K562 (cell line): ENCODE measurements at regions not wholly inside any gene's neighbourhood (a gene's known extent, or its start where the extent isn't known, plus 50 kb on each side); places are given as distances from the start of the nearest gene placed in this dataset.

Experiments used
- ATAC-seq: fragments of 200-7000 bp; cut with Tn5 transposase; 3 replicates; pipeline ENCODE4 v1.9.1; 2020; ENCODE audit warnings: moderate library complexity
- BruUV-seq: library from RNA; stranded (reverse); fragments of 400-500 nt; replicated peaks from 2 replicates; lab custom pipeline; 2021; lab: Mats Ljungman, UMichigan
- CTCF ChIA-PET: fragments of 300-600 bp; formaldehyde crosslinking; extraction: SDS; loops from one replicate; lab custom pipeline; 2021; ENCODE audit warnings: low intra/inter-chr PET ratio; lab: Yijun Ruan, JAX
- POLR2A ChIA-PET: fragments of 300-600, 350-650 bp; sonication (Branson Sonifier 250); formaldehyde crosslinking; extraction: SDS; loops from one replicate; lab custom pipeline; 2021; ENCODE audit warnings: antibody characterized with exemption, inconsistent platforms; lab: Yijun Ruan, JAX
- DNase-seq, 4 experiments: peaks; one replicate each; pipeline versions ENCODE4 v3.0.0 to v3.0.0-alpha.2; 2011 to 2018; ENCODE audit warnings: low spot score in 3 of 4, mixed read lengths in 3 of 4; ENCODE audit errors: extremely low read depth in 1 of 4
- FAIRE-seq: peaks from 2 replicates; lab custom pipeline; 2011; peaks lifted over from hg19 to GRCh38; lab: Jason Lieb, UNC
- H2AFZ ChIP-seq: 2 replicates; pipeline ENCODE4 v1.6.0; 2011; ENCODE audit warnings: low read depth, low read length, control low read depth, inconsistent platforms
- H3K27ac ChIP-seq: fragments of 200-600 bp; 3 replicates; pipeline ENCODE4 v1.8.0; 2011; ENCODE audit warnings: low read depth, mild to moderate bottlenecking, control low read depth, inconsistent platforms, low read length, moderate library complexity, mixed read lengths; ENCODE audit errors: extremely low read depth
- H3K27me3 ChIP-seq, 2 experiments: fragments of 300-600 bp in 1 of 2; 2 replicates in 1 of 2; 3 replicates in 1 of 2; pipeline versions ENCODE4 v1.6.0 to v1.8.0; 2011; ENCODE audit warnings: inconsistent platforms in 2 of 2, low read length in 2 of 2, mild to moderate bottlenecking in 1 of 2, mixed read lengths in 1 of 2, moderate library complexity in 1 of 2; ENCODE audit not compliant: control insufficient read depth in 2 of 2, insufficient read depth in 2 of 2
- H3K36me3 ChIP-seq: fragments of 300-600 bp; 3 replicates; pipeline ENCODE4 v1.8.0; 2011; ENCODE audit warnings: mild to moderate bottlenecking, low read length, inconsistent platforms; ENCODE audit not compliant: control insufficient read depth, insufficient read depth
- H3K4me1 ChIP-seq, 2 experiments: fragments of 200-600 bp in 1 of 2; replicated peaks in 1 of 2; 2 replicates in 1 of 2; 3 replicates in 1 of 2; pipeline versions ENCODE4 v1.5.1 to v1.8.0; 2011; ENCODE audit warnings: inconsistent platforms in 2 of 2, low read length in 2 of 2, mild to moderate bottlenecking in 1 of 2, mixed read lengths in 1 of 2, moderate library complexity in 1 of 2; ENCODE audit not compliant: control insufficient read depth in 2 of 2, insufficient read depth in 2 of 2
- H3K4me2 ChIP-seq: 2 replicates; pipeline ENCODE4 v1.6.1; 2011; ENCODE audit warnings: low read length, control low read depth, inconsistent platforms, mixed read lengths; ENCODE audit not compliant: insufficient read depth
- H3K4me3 ChIP-seq: fragments of 200-600 bp; sonication (generic), shearing (Covaris generic); 2 replicates; pipeline ENCODE4 v1.5.1; 2016; ENCODE audit warnings: control low read depth, inconsistent platforms
- H3K79me2 ChIP-seq: fragments of 200-600 bp; 3 replicates; pipeline ENCODE4 v1.8.0; 2011; ENCODE audit warnings: low read length, inconsistent platforms; ENCODE audit not compliant: control insufficient read depth, insufficient read depth
- H3K9ac ChIP-seq, 2 experiments: 2 replicates each; pipeline versions ENCODE4 v1.6.0 to v1.6.1; 2011; ENCODE audit warnings: low read depth in 2 of 2, low read length in 2 of 2, control low read depth in 1 of 2, inconsistent platforms in 1 of 2, mild to moderate bottlenecking in 1 of 2, mixed read lengths in 1 of 2; ENCODE audit not compliant: insufficient read depth in 1 of 2
- H3K9me1 ChIP-seq: one replicate; pipeline ENCODE4 v1.6.0; 2011; ENCODE audit warnings: inconsistent platforms, mild to moderate bottlenecking, low read length, moderate library complexity; ENCODE audit not compliant: control insufficient read depth, insufficient read depth
- H3K9me3 ChIP-seq: replicated peaks from 2 replicates; pipeline ENCODE4 v1.5.1; 2011; ENCODE audit warnings: low read depth, low read length, inconsistent platforms; ENCODE audit not compliant: control insufficient read depth, insufficient read depth
- H4K20me1 ChIP-seq: replicated peaks from 2 replicates; pipeline ENCODE4 v1.6.1; 2011; ENCODE audit warnings: low read length, inconsistent platforms, mixed read lengths; ENCODE audit not compliant: control insufficient read depth, insufficient read depth
- CHD1 ChIP-seq: fragments of 200-600 bp; sonication (generic); IDR thresholded peaks from one replicate; pipeline ENCODE4 v1.6.1; 2012; ENCODE audit warnings: mild to moderate bottlenecking, moderate library complexity, low read length, inconsistent platforms
- RAD21 ChIP-seq, 2 experiments: fragments of 250-450 bp in 1 of 2; fragments of 450-650 bp in 1 of 2; sonication (Bioruptor Pico) in 1 of 2; formaldehyde crosslinking in 1 of 2; IDR thresholded peaks in 1 of 2; conservative IDR thresholded peaks in 1 of 2; 2 replicates each; pipeline versions ENCODE4 v1.4.0 to v1.8.0; 2020 to 2022; ENCODE audit warnings: mild to moderate bottlenecking in 2 of 2, moderate library complexity in 1 of 2
- TOE1 ChIP-seq, 2 experiments: fragments of 450-650 bp in 1 of 2; sonication (generic) in 1 of 2; formaldehyde crosslinking in 1 of 2; IDR thresholded peaks; 2 replicates each; pipeline versions ENCODE4 v1.7.1 to v1.8.0; 2016 to 2022; ENCODE audit warnings: borderline replicate concordance in 2 of 2, mild to moderate bottlenecking in 2 of 2, antibody characterized with exemption in 1 of 2, inconsistent platforms in 1 of 2, low read depth in 1 of 2, missing genetic modification reagents in 1 of 2, moderate library complexity in 1 of 2
- ZNF586 ChIP-seq: fragments of 450-650 bp; formaldehyde crosslinking; conservative IDR thresholded peaks from 2 replicates; pipeline ENCODE4 v1.4.0; 2020; ENCODE audit warnings: mild to moderate bottlenecking, moderate library complexity
- WGBS: fragments of 100-300 bp; shearing (Covaris generic); methylation state at CpG from one replicate; pipeline ENCODE4 v1.1.6; 2016; ENCODE audit warnings: low coverage, mixed read lengths; ENCODE audit not compliant: insufficient coverage; ENCODE audit errors: missing lambda C conversion rate; 5-methylcytosine and 5-hydroxymethylcytosine counted together
- in situ Hi-C: fragments of 300-500 bp; cut with MboI; formaldehyde crosslinking; loops from 4 replicates; pipeline ENCODE4 v1.15.0; 2018; ENCODE audit warnings: inconsistent platforms, mixed read lengths
- intact Hi-C: fragments of 100-400 bp; cut with micrococcal nuclease; formaldehyde crosslinking; loops from 2 replicates; pipeline ENCODE4 v1.14.2; 2022

DNA sequence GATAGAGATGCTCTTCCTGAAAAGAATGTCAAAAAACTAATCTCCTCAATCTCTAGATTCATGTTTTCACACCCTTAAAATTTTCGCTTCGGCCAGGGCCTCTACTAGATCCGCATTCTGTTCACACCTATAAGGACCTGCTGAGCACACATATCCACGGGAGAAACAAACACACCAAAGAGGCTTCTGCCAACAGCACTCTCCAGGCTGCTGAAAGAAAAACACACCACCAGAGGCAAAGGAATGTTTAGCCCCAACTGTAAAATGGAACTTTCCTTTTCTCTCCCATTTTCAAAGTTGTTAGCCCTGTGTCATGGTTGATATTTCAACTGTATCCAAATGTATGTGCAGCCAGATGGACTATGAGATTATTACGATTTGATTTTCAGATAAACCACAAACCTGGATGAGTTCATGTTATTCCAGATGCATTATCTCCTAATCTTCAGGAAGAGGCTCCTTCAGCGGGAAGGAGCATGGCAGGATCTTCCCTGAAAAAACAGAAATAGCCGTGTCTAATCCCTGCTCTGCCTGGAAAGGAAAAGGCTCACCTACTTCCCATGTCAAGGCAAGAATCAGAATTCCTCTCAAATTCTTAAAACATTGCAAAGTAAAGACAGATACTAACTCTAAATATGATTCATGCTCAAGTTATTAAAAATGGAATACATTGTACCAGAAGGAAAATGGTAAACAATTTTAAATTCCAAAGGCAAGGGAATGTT, 442.7 kb upstream of the NR2F2 start:
- in situ Hi-C loops (loop anchor here (25.0 kb wide), 1 partner anchor 1349 kb away; no protein-coding TSS in a partner anchor), intact Hi-C loops (no loop called here)
- no peaks in the 10 kb centered on the region for H3K4me1 ChIP-seq
- DNase-seq (no peak), FAIRE-seq (no peak), ATAC-seq (no peak)
- H3K27ac ChIP-seq, result no peak overlapping the region
- H3K79me2 ChIP-seq, result no peaks in the 10 kb centered on the region
- WGBS, result 49% methylated on average over 7 of the region's 7 CpGs
- no peak overlapping the region for H3K4me3 ChIP-seq
- H3K9me3 ChIP-seq, result no peaks in the 10 kb centered on the region
- no peak overlapping the region for H3K9ac ChIP-seq
- H3K9me1 ChIP-seq, result no peaks in the 10 kb centered on the region
- peak overlapping the region; percentile 33; the same call in 1 of the 2 replicates for H2AFZ ChIP-seq
- H3K27me3 ChIP-seq, result no peaks in the 10 kb centered on the region
- CTCF ChIA-PET, result no interaction called here
- TF ChIP-seq RAD21 (CRISPR knock-in tag; conservative IDR thresholded peaks at IDR 0.05 in 1 of 2, IDR thresholded peaks at IDR 0.05 in 1 of 2), result no peak
- no TSS peak for BruUV-seq
- H4K20me1 ChIP-seq, result no peaks in the 10 kb centered on the region
- no peak overlapping the region for H3K4me2 ChIP-seq
- no peaks in the 10 kb centered on the region for H3K36me3 ChIP-seq
- POLR2A ChIA-PET, result no interaction called here

DNA sequence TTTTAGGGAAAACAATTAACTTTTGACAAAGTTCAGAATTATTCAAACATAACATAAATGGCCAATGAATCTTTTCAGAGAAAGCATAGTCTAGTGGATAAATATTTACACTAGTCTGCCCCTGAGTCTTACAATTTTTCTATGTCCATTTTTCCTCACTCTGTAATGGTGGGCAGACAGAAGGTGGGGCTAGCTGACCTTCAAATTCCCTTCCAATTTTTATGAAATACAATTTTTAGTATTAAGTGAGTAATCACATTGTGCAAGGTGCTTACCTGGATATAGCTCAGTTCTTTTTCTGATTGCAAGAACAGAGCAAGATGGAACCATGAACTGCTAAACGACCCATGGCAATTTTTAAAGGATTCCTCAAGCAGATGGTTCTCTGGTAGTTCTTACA, 441.7 kb upstream of the NR2F2 start:
- DNase-seq, result no peak
- Histone ChIP-seq H3K36me3 (no peaks in the 10 kb centered on the region), H4K20me1 (no peaks in the 10 kb centered on the region), H3K4me1 (peaks cover 0 to under 1% of the 10 kb centered on the region in 2 experiments; a peak in 1 of 5 replicates), H3K9me3 (no peaks in the 10 kb centered on the region), H3K27ac (no peak overlapping the region), H3K9ac (no peak overlapping the region), H3K4me2 (no peak overlapping the region), H3K9me1 (no peaks in the 10 kb centered on the region), H3K27me3 (no peaks in the 10 kb centered on the region), H3K4me3 (no peak overlapping the region), H3K79me2 (no peaks in the 10 kb centered on the region), H2AFZ (0 out of 2 replicates have a peak overlapping the region, but pooled peaks have one; percentile 27)
- peak; percentile 54 for ATAC-seq
- in situ Hi-C loops (loop anchor here (25.0 kb wide), 1 partner anchor 1349 kb away; no protein-coding TSS in a partner anchor), intact Hi-C loops (no loop called here)
- WGBS, result 14% methylated on average over 1 of the region's 1 CpG
- BruUV-seq, result no TSS peak
- ChIA-PET CTCF (interaction anchor here (0.7 kb wide), 1 partner anchor 618 kb away, joined by 3 read pairs; no protein-coding TSS in a partner anchor), POLR2A (interaction anchor here (1.0 kb wide), 1 partner anchor 22 kb away, joined by 3 read pairs; no protein-coding TSS in a partner anchor)
- no peak for FAIRE-seq
- TF ChIP-seq TOE1 (IDR thresholded peaks at IDR 0.05; ENCODE audit: borderline replicate concordance) (no peak), TOE1 (CRISPR knock-in tag; IDR thresholded peaks at IDR 0.05; ENCODE audit: borderline replicate concordance, low read depth) (no peak), CHD1 (no peak), ZNF586 (CRISPR knock-in tag) (no peak)
